Smooth muscle cell (in vitro differentiated cells): ENCODE measurements at regions not wholly inside any gene's neighbourhood (a gene's known extent, or its start where the extent isn't known, plus 50 kb on each side); places are given as distances from the start of the nearest gene placed in this dataset.

Experiments
- DNase-seq: peaks from one replicate; lab custom pipeline; 2025; ENCODE audit not compliant: unreplicated experiment; lab: John Stamatoyannopoulos, UW
- H2AFZ ChIP-seq: fragments of 200-600 bp; sonication (generic); 2 replicates; pipeline ENCODE4 v1.6.0; 2016; ENCODE audit warnings: antibody characterized with exemption, low read depth, mild to moderate bottlenecking
- H3F3A ChIP-seq: fragments of 200-600 bp; sonication (generic); 2 replicates; pipeline ENCODE4 v1.6.0; 2017; ENCODE audit warnings: antibody characterized with exemption, low read depth
- H3K27ac ChIP-seq: fragments of 200-600 bp; sonication (generic); 2 replicates; pipeline ENCODE4 v1.5.1; 2016; ENCODE audit warnings: low read depth, mild to moderate bottlenecking
- H3K27me3 ChIP-seq: fragments of 200-600 bp; sonication (generic); 2 replicates; pipeline ENCODE4 v1.6.1; 2016; ENCODE audit warnings: low read depth, mild to moderate bottlenecking
- H3K36me3 ChIP-seq: fragments of 200-600 bp; sonication (generic); 2 replicates; pipeline ENCODE4 v1.5.1; 2016; ENCODE audit warnings: low read depth
- H3K4me1 ChIP-seq: fragments of 200-600 bp; sonication (generic); 2 replicates; pipeline ENCODE4 v1.5.1; 2016; ENCODE audit warnings: low read depth
- H3K4me2 ChIP-seq: fragments of 200-600 bp; sonication (generic); 2 replicates; pipeline ENCODE4 v1.6.0; 2016; ENCODE audit warnings: mild to moderate bottlenecking
- H3K4me3 ChIP-seq: fragments of 200-600 bp; sonication (generic); 2 replicates; pipeline ENCODE4 v1.5.1; 2016; ENCODE audit warnings: mild to moderate bottlenecking
- H3K79me2 ChIP-seq: fragments of 200-600 bp; sonication (generic); 2 replicates; pipeline ENCODE4 v1.6.0; 2016; ENCODE audit warnings: low read depth, mild to moderate bottlenecking
- H3K9ac ChIP-seq: fragments of 200-600 bp; sonication (generic); 2 replicates; pipeline ENCODE4 v1.6.0; 2016; ENCODE audit warnings: low read depth
- H3K9me3 ChIP-seq: fragments of 200-600 bp; sonication (generic); replicated peaks from 2 replicates; pipeline ENCODE4 v1.5.1; 2016; ENCODE audit warnings: low read depth
- H4K20me1 ChIP-seq: fragments of 200-600 bp; sonication (generic); 2 replicates; pipeline ENCODE4 v1.6.0; 2016; ENCODE audit warnings: low read depth
- CTCF ChIP-seq: fragments of 200-600 bp; sonication (generic); IDR thresholded peaks from 2 replicates; pipeline ENCODE4 v1.5.1; 2017; ENCODE audit warnings: borderline replicate concordance, mild to moderate bottlenecking, antibody characterized with exemption; ENCODE audit not compliant: insufficient read depth, poor library complexity, severe bottlenecking
- WGBS: methylation state at CpG from one replicate; pipeline ENCODE4 v1.1.7; 2016; ENCODE audit warnings: low lambda C conversion rate; 5-methylcytosine and 5-hydroxymethylcytosine counted together

- H3K27me3 ChIP-seq = peaks cover 13% of the 10 kb centered on the region
- no peak overlapping the region for H3K4me2 ChIP-seq
- no peaks in the 10 kb centered on the region for H3K36me3 ChIP-seq
- no peaks in the 10 kb centered on the region for H3K4me1 ChIP-seq
- 90% methylated on average over 3 of the region's 3 CpGs for WGBS
- no peak overlapping the region for H3K27ac ChIP-seq
- no peak overlapping the region for H2AFZ ChIP-seq
- H3K9ac ChIP-seq = no peak overlapping the region
- DNase-seq = no peak
- H3K79me2 ChIP-seq = no peaks in the 10 kb centered on the region
- no peak for TF ChIP-seq CTCF
- H4K20me1 ChIP-seq = no peaks in the 10 kb centered on the region
- no peaks in the 10 kb centered on the region for H3F3A ChIP-seq
- H3K9me3 ChIP-seq = no peaks in the 10 kb centered on the region
- no peak overlapping the region for H3K4me3 ChIP-seq
Measured at GRCh38 chr1:208866386-208866955, 622.3 kb upstream of the PLXNA2 start.

- H3K79me2 ChIP-seq = no peaks in the 10 kb centered on the region
- no peak for TF ChIP-seq CTCF
- peak overlapping the region; percentile 14 for H2AFZ ChIP-seq
- H3K4me1 ChIP-seq = no peaks in the 10 kb centered on the region
- H4K20me1 ChIP-seq = no peaks in the 10 kb centered on the region
- no peak overlapping the region for H3K4me3 ChIP-seq
- H3K9me3 ChIP-seq = no peaks in the 10 kb centered on the region
- H3K9ac ChIP-seq = no peak overlapping the region
- no peak for DNase-seq
- H3K27ac ChIP-seq = no peak overlapping the region
- H3K4me2 ChIP-seq = no peak overlapping the region
- H3K36me3 ChIP-seq = no peaks in the 10 kb centered on the region
- H3F3A ChIP-seq = no peaks in the 10 kb centered on the region
- H3K27me3 ChIP-seq = peaks cover 7% of the 10 kb centered on the region
- WGBS = 59% methylated on average over 2 of the region's 2 CpGs
Measured at GRCh38 chr1:208868554-208868953, 624.4 kb upstream of the PLXNA2 start.

- WGBS = 59% methylated on average over 1 of the region's 1 CpG
- TF ChIP-seq CTCF = no peak
Measured at GRCh38 chr1:208874915-208875314, 630.7 kb upstream of the PLXNA2 start.

GRCh38 chr1:208879022-208879421 lies 634.8 kb upstream of the PLXNA2 start:
- H3F3A ChIP-seq = no peaks in the 10 kb centered on the region
- H3K4me1 ChIP-seq = no peaks in the 10 kb centered on the region
- H3K9me3 ChIP-seq = no peaks in the 10 kb centered on the region
- no peaks in the 10 kb centered on the region for H3K27me3 ChIP-seq
- no peak overlapping the region for H3K9ac ChIP-seq
- DNase-seq = no peak
- no peak overlapping the region for H3K4me3 ChIP-seq
- no peaks in the 10 kb centered on the region for H4K20me1 ChIP-seq
- H3K27ac ChIP-seq = no peak overlapping the region
- no peak overlapping the region for H3K4me2 ChIP-seq
- no peaks in the 10 kb centered on the region for H3K79me2 ChIP-seq
- no peak overlapping the region for H2AFZ ChIP-seq
- no peak for TF ChIP-seq CTCF
- H3K36me3 ChIP-seq = no peaks in the 10 kb centered on the region
- WGBS = 91% methylated on average over 3 of the region's 3 CpGs

More at GRCh38 chr1:208874915-208875314, 630.7 kb upstream of the PLXNA2 start:
- DNase-seq = no peak
- H3K4me1 ChIP-seq = no peaks in the 10 kb centered on the region
- H3K9ac ChIP-seq = no peak overlapping the region
- no peaks in the 10 kb centered on the region for H3K36me3 ChIP-seq
- H3K4me2 ChIP-seq = no peak overlapping the region
- H2AFZ ChIP-seq = no peak overlapping the region
- no peaks in the 10 kb centered on the region for H3K9me3 ChIP-seq
- no peaks in the 10 kb centered on the region for H3K79me2 ChIP-seq
- H3K4me3 ChIP-seq = no peak overlapping the region
- no peaks in the 10 kb centered on the region for H3K27me3 ChIP-seq
- no peaks in the 10 kb centered on the region for H4K20me1 ChIP-seq
- H3K27ac ChIP-seq = no peak overlapping the region
- no peaks in the 10 kb centered on the region for H3F3A ChIP-seq
